ENCODE measurements at regions not wholly inside any gene's neighbourhood (a gene's known extent, or its start where the extent isn't known, plus 50 kb on each side); places are given as distances from the start of the nearest gene placed in this dataset.

DNA sequence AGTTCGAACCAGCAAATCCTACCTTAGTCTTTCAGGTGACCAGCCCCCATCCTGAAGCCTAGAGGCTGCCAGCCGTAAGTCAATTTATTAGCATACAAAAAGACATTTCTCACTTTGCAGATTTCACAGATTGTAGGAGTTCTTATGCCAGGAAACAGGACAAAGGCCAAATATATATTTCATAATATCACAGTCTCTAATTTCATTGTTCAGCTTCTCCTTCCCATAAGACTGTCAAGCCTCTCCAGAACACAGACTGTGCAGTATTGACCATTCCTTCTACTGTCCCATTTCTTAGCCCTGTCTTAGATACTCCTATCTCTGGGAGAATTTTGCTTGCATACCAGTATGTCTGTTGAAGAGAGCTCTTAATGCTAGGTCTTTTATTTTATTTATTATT is 89.2 kb upstream of the RESF1 start (continued):
- TF ChIP-seq, protein P1, sequence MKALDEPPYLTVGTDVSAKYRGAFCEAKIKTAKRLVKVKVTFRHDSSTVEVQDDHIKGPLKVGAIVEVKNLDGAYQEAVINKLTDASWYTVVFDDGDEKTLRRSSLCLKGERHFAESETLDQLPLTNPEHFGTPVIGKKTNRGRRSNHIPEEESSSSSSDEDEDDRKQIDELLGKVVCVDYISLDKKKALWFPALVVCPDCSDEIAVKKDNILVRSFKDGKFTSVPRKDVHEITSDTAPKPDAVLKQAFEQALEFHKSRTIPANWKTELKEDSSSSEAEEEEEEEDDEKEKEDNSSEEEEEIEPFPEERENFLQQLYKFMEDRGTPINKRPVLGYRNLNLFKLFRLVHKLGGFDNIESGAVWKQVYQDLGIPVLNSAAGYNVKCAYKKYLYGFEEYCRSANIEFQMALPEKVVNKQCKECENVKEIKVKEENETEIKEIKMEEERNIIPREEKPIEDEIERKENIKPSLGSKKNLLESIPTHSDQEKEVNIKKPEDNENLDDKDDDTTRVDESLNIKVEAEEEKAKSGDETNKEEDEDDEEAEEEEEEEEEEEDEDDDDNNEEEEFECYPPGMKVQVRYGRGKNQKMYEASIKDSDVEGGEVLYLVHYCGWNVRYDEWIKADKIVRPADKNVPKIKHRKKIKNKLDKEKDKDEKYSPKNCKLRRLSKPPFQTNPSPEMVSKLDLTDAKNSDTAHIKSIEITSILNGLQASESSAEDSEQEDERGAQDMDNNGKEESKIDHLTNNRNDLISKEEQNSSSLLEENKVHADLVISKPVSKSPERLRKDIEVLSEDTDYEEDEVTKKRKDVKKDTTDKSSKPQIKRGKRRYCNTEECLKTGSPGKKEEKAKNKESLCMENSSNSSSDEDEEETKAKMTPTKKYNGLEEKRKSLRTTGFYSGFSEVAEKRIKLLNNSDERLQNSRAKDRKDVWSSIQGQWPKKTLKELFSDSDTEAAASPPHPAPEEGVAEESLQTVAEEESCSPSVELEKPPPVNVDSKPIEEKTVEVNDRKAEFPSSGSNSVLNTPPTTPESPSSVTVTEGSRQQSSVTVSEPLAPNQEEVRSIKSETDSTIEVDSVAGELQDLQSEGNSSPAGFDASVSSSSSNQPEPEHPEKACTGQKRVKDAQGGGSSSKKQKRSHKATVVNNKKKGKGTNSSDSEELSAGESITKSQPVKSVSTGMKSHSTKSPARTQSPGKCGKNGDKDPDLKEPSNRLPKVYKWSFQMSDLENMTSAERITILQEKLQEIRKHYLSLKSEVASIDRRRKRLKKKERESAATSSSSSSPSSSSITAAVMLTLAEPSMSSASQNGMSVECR (CRISPR knock-in tag; IDR thresholded peaks at IDR 0.05; ENCODE audit: borderline replicate concordance): no peak
- TF ChIP-seq TEAD4 (CRISPR knock-in tag; IDR thresholded peaks at IDR 0.05) (no peak), GABPB1 (CRISPR knock-in tag; IDR thresholded peaks at IDR 0.05) (no peak), ZNF396 (CRISPR knock-in tag; IDR thresholded peaks at IDR 0.05; ENCODE audit: borderline replicate concordance) (no peak)

DNA sequence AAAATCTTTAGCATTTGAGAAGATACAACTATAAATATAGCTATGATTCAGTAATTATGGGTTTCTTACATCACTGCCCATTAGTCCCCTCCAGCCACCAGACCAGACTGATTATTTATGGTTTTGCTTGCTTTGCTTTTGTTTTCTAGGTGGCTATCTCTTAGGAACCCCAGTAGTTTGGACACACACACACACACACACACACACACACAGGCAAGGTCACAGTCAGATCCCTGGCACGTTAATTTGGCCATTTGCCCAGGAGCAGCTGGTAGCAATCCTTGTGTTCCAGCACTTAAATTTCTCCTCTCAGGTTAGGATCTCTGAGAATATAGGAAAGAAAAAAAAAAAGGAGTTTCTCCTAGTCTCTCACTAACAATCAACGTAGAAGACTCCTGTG is 90.2 kb upstream of the RESF1 start:
- peaks cover 23% of the 10 kb centered on the region for H3K9me3 Mint-ChIP-seq
- H3K4me1 Mint-ChIP-seq: peaks cover 14% of the 10 kb centered on the region
- H3K27me3 Mint-ChIP-seq (ENCODE audit: low read depth): peaks cover 5% of the 10 kb centered on the region; the same call in 1 of the 2 replicates
- no peak overlapping the region for H3K27ac Mint-ChIP-seq
- POLR2A ChIA-PET: no interaction called here
- TF ChIP-seq, protein P2, sequence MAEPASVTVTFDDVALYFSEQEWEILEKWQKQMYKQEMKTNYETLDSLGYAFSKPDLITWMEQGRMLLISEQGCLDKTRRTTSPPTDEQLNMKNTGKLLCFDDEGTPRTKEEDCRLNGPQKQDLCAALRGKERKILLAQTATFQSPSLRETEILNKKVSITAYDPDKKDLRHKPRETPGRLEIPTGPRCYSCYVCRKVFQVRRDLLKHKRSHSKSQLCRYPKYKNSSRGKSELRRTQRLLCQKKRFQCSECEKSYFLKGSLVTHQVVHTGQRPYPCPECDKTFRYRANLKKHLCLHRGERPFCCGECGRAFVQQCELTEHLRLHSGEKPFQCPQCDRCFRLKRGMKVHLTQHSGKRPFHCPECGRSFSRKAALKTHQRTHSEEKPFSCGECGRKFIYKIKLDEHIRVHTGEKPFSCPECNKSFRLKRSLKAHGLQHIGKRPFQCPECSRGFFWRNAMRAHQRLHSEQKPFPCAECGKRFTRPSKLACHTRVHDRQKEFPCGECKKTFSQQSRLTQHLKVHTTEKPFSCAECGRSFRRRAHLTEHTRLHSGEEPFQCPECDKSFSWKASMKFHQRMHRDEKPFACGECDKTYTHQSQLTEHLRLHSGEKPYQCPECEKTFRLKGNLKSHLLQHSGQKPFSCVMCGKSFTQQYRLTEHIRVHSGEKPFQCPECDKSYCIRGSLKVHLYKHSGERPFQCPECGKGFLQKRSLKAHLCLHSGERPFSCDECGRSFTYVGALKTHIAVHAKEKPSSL (CRISPR knock-in tag; conservative IDR thresholded peaks at IDR 0.05): no peak
- TF ChIP-seq, protein P3, sequence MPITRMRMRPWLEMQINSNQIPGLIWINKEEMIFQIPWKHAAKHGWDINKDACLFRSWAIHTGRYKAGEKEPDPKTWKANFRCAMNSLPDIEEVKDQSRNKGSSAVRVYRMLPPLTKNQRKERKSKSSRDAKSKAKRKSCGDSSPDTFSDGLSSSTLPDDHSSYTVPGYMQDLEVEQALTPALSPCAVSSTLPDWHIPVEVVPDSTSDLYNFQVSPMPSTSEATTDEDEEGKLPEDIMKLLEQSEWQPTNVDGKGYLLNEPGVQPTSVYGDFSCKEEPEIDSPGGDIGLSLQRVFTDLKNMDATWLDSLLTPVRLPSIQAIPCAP (CRISPR knock-in tag; IDR thresholded peaks at IDR 0.05): no peak
- TF ChIP-seq, protein P4, sequence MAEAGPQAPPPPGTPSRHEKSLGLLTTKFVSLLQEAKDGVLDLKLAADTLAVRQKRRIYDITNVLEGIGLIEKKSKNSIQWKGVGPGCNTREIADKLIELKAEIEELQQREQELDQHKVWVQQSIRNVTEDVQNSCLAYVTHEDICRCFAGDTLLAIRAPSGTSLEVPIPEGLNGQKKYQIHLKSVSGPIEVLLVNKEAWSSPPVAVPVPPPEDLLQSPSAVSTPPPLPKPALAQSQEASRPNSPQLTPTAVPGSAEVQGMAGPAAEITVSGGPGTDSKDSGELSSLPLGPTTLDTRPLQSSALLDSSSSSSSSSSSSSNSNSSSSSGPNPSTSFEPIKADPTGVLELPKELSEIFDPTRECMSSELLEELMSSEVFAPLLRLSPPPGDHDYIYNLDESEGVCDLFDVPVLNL (CRISPR knock-in tag; IDR thresholded peaks at IDR 0.05; ENCODE audit: borderline replicate concordance, low read depth): no peak
- no peak for DNase-seq (ENCODE audit: low spot score)
- CTCF ChIA-PET: interaction anchor here (1.1 kb wide), 1 partner anchor 116 kb away, joined by 3 read pairs; no protein-coding TSS in a partner anchor
- H3K4me3 Mint-ChIP-seq: no peak overlapping the region
- peaks cover 23% of the 10 kb centered on the region for H3K36me3 Mint-ChIP-seq
- ATAC-seq: no peak

DNA sequence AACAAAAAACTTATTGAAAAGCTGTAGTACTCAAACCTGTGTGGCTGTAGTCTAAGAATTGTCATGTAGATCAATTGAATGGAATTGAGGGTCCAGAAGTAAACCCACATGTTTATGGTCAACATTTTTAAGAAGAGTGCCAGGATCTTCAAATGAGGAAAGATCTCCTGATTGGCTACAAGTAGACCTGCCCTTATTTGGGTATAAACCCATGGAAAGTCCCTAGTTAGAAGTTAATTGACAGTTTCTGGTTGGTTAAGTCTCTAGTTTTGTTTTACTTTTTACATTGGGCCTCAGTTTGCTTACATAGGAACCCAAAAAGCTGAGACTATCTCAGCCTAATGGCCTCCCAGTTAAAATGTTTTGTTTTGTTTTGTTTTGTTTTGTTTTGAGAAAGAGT is 91.9 kb upstream of the RESF1 start:
- H3K36me3 Mint-ChIP-seq: peaks cover 10% of the 10 kb centered on the region
- DNase-seq (ENCODE audit: low spot score) (no peak), ATAC-seq (no peak)
- no peaks in the 10 kb centered on the region for H3K27me3 Mint-ChIP-seq (ENCODE audit: low read depth)
- H3K4me1 Mint-ChIP-seq: peaks cover 14% of the 10 kb centered on the region
- H3K9me3 Mint-ChIP-seq: peaks cover 18% of the 10 kb centered on the region
- ChIA-PET POLR2A (interaction anchor here (0.6 kb wide), 1 partner anchor 37 kb away, joined by 6 read pairs; no protein-coding TSS in a partner anchor), CTCF (no interaction called here)
- no peak overlapping the region for H3K4me3 Mint-ChIP-seq
- H3K27ac Mint-ChIP-seq: no peak overlapping the region
- TF ChIP-seq, protein P5, sequence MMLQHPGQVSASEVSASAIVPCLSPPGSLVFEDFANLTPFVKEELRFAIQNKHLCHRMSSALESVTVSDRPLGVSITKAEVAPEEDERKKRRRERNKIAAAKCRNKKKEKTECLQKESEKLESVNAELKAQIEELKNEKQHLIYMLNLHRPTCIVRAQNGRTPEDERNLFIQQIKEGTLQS (CRISPR knock-in tag; conservative IDR thresholded peaks at IDR 0.05): no peak
- TF ChIP-seq FOXJ3 (CRISPR knock-in tag; IDR thresholded peaks at IDR 0.05; ENCODE audit: borderline replicate concordance): no peak
- no peak for TF ChIP-seq SOX15 (CRISPR knock-in tag; IDR thresholded peaks at IDR 0.05)
- TF ChIP-seq ZNF423 (CRISPR knock-in tag; IDR thresholded peaks at IDR 0.05): no peak
- TF ChIP-seq, protein P6, sequence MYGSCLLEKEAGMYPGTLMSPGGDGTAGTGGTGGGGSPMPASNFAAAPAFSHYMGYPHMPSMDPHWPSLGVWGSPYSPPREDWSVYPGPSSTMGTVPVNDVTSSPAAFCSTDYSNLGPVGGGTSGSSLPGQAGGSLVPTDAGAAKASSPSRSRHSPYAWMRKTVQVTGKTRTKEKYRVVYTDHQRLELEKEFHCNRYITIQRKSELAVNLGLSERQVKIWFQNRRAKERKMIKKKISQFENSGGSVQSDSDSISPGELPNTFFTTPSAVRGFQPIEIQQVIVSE (CRISPR knock-in tag; IDR thresholded peaks at IDR 0.05; ENCODE audit: borderline replicate concordance): no peak
- TF ChIP-seq, protein P7, sequence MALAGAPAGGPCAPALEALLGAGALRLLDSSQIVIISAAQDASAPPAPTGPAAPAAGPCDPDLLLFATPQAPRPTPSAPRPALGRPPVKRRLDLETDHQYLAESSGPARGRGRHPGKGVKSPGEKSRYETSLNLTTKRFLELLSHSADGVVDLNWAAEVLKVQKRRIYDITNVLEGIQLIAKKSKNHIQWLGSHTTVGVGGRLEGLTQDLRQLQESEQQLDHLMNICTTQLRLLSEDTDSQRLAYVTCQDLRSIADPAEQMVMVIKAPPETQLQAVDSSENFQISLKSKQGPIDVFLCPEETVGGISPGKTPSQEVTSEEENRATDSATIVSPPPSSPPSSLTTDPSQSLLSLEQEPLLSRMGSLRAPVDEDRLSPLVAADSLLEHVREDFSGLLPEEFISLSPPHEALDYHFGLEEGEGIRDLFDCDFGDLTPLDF (CRISPR knock-in tag; IDR thresholded peaks at IDR 0.05): no peak
- TF ChIP-seq IRF2 (CRISPR knock-in tag; IDR thresholded peaks at IDR 0.05; ENCODE audit: borderline replicate concordance, low read depth): no peak
- TF ChIP-seq, protein P8, sequence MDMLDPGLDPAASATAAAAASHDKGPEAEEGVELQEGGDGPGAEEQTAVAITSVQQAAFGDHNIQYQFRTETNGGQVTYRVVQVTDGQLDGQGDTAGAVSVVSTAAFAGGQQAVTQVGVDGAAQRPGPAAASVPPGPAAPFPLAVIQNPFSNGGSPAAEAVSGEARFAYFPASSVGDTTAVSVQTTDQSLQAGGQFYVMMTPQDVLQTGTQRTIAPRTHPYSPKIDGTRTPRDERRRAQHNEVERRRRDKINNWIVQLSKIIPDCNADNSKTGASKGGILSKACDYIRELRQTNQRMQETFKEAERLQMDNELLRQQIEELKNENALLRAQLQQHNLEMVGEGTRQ (CRISPR knock-in tag; IDR thresholded peaks at IDR 0.05): no peak
- TF ChIP-seq, protein P9, sequence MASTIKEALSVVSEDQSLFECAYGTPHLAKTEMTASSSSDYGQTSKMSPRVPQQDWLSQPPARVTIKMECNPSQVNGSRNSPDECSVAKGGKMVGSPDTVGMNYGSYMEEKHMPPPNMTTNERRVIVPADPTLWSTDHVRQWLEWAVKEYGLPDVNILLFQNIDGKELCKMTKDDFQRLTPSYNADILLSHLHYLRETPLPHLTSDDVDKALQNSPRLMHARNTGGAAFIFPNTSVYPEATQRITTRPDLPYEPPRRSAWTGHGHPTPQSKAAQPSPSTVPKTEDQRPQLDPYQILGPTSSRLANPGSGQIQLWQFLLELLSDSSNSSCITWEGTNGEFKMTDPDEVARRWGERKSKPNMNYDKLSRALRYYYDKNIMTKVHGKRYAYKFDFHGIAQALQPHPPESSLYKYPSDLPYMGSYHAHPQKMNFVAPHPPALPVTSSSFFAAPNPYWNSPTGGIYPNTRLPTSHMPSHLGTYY (CRISPR knock-in tag; IDR thresholded peaks at IDR 0.05): no peak
- TF ChIP-seq, protein P10, sequence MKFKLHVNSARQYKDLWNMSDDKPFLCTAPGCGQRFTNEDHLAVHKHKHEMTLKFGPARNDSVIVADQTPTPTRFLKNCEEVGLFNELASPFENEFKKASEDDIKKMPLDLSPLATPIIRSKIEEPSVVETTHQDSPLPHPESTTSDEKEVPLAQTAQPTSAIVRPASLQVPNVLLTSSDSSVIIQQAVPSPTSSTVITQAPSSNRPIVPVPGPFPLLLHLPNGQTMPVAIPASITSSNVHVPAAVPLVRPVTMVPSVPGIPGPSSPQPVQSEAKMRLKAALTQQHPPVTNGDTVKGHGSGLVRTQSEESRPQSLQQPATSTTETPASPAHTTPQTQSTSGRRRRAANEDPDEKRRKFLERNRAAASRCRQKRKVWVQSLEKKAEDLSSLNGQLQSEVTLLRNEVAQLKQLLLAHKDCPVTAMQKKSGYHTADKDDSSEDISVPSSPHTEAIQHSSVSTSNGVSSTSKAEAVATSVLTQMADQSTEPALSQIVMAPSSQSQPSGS (CRISPR knock-in tag; IDR thresholded peaks at IDR 0.05; ENCODE audit: borderline replicate concordance, low read depth): no peak

Measured in WTC11 (cell line).